ENCODE measurements at regions not wholly inside any gene's neighbourhood (a gene's known extent, or its start where the extent isn't known, plus 50 kb on each side); places are given as distances from the start of the nearest gene placed in this dataset.
"Not testable (repeated sequence)": the region's sequence is repeated elsewhere in the genome, so short reads cannot be mapped to it uniquely, and the experiment has no call there.

- not testable (repeated sequence) for H3K9me3 ChIP-seq (ENCODE audit: control insufficient read depth, low read length); H3K36me3 ChIP-seq (ENCODE audit: control insufficient read depth, insufficient read depth, low read length, severe bottlenecking); H3K27me3 ChIP-seq (replicated peaks; ENCODE audit: control insufficient read depth, insufficient read depth, low read length); H3K4me1 ChIP-seq (ENCODE audit: control insufficient read depth, insufficient read depth, low read length); DNase-seq (ENCODE audit: low read depth); H3K9ac ChIP-seq (ENCODE audit: low read length); H3K4me3 ChIP-seq (ENCODE audit: low read length)
These were observed 63.8 kb downstream of the SPANXA1 start for GRCh38 chrX:141520750-141521149.

- H3K9me3 ChIP-seq (ENCODE audit: control insufficient read depth, low read length); H3K9ac ChIP-seq (ENCODE audit: low read length); H3K4me1 ChIP-seq (ENCODE audit: control insufficient read depth, insufficient read depth, low read length); H3K27me3 ChIP-seq (replicated peaks; ENCODE audit: control insufficient read depth, insufficient read depth, low read length); H3K36me3 ChIP-seq (ENCODE audit: control insufficient read depth, insufficient read depth, low read length, severe bottlenecking); H3K4me3 ChIP-seq (ENCODE audit: low read length); DNase-seq (ENCODE audit: low read depth): not testable (repeated sequence)
These were observed 108.8 kb downstream of the SPANXA1 start for GRCh38 chrX:141475788-141476187.

- H3K9me3 ChIP-seq (ENCODE audit: control insufficient read depth, low read length): no peaks in the 10 kb centered on the region
- no peak overlapping the region for H3K4me3 ChIP-seq (ENCODE audit: low read length)
- no peaks in the 10 kb centered on the region for H3K27me3 ChIP-seq (replicated peaks; ENCODE audit: control insufficient read depth, insufficient read depth, low read length)
- H3K4me1 ChIP-seq (ENCODE audit: control insufficient read depth, insufficient read depth, low read length): peaks cover 14% of the 10 kb centered on the region
- peak overlapping the region; percentile 66 for H3K9ac ChIP-seq (ENCODE audit: low read length)
- H3K36me3 ChIP-seq (ENCODE audit: control insufficient read depth, insufficient read depth, low read length, severe bottlenecking): no peaks in the 10 kb centered on the region
- DNase-seq (ENCODE audit: low read depth): peak; percentile 8
These were observed 115.1 kb downstream of the SPANXA1 start for GRCh38 chrX:141469469-141469868.

GRCh38 chrX:141468940-141469339 is 115.6 kb downstream of the SPANXA1 start:
- peak; percentile 47 for DNase-seq (ENCODE audit: low read depth)
- H3K36me3 ChIP-seq (ENCODE audit: control insufficient read depth, insufficient read depth, low read length, severe bottlenecking): no peaks in the 10 kb centered on the region
- peaks cover 14% of the 10 kb centered on the region for H3K4me1 ChIP-seq (ENCODE audit: control insufficient read depth, insufficient read depth, low read length)
- no peaks in the 10 kb centered on the region for H3K27me3 ChIP-seq (replicated peaks; ENCODE audit: control insufficient read depth, insufficient read depth, low read length)
- H3K9me3 ChIP-seq (ENCODE audit: control insufficient read depth, low read length): no peaks in the 10 kb centered on the region
- peak overlapping the region; percentile 66 for H3K9ac ChIP-seq (ENCODE audit: low read length)
- H3K4me3 ChIP-seq (ENCODE audit: low read length): no peak overlapping the region

- no peak for DNase-seq (ENCODE audit: low read depth)
- H3K9me3 ChIP-seq (ENCODE audit: control insufficient read depth, low read length): no peaks in the 10 kb centered on the region
- H3K9ac ChIP-seq (ENCODE audit: low read length): no peak overlapping the region
- peaks cover 14% of the 10 kb centered on the region for H3K4me1 ChIP-seq (ENCODE audit: control insufficient read depth, insufficient read depth, low read length)
- H3K4me3 ChIP-seq (ENCODE audit: low read length): no peak overlapping the region
- H3K27me3 ChIP-seq (replicated peaks; ENCODE audit: control insufficient read depth, insufficient read depth, low read length): no peaks in the 10 kb centered on the region
- no peaks in the 10 kb centered on the region for H3K36me3 ChIP-seq (ENCODE audit: control insufficient read depth, insufficient read depth, low read length, severe bottlenecking)
These were observed 117.1 kb downstream of the SPANXA1 start for GRCh38 chrX:141467442-141467841.

- H3K4me3 ChIP-seq (ENCODE audit: low read length): no peak overlapping the region
- H3K27me3 ChIP-seq (replicated peaks; ENCODE audit: control insufficient read depth, insufficient read depth, low read length): no peaks in the 10 kb centered on the region
- H3K9ac ChIP-seq (ENCODE audit: low read length): no peak overlapping the region
- H3K36me3 ChIP-seq (ENCODE audit: control insufficient read depth, insufficient read depth, low read length, severe bottlenecking): no peaks in the 10 kb centered on the region
- H3K9me3 ChIP-seq (ENCODE audit: control insufficient read depth, low read length): no peaks in the 10 kb centered on the region
- no peak for DNase-seq (ENCODE audit: low read depth)
- no peaks in the 10 kb centered on the region for H3K4me1 ChIP-seq (ENCODE audit: control insufficient read depth, insufficient read depth, low read length)
These were observed 129.4 kb downstream of the SPANXA1 start for GRCh38 chrX:141455103-141455502.

GRCh38 chrX:141443922-141444321 is 140.6 kb downstream of the SPANXA1 start:
- no peaks in the 10 kb centered on the region for H3K4me1 ChIP-seq (ENCODE audit: control insufficient read depth, insufficient read depth, low read length)
- H3K9ac ChIP-seq (ENCODE audit: low read length): no peak overlapping the region
- peaks cover 10% of the 10 kb centered on the region for H3K9me3 ChIP-seq (ENCODE audit: control insufficient read depth, low read length)
- DNase-seq (ENCODE audit: low read depth): no peak
- no peaks in the 10 kb centered on the region for H3K36me3 ChIP-seq (ENCODE audit: control insufficient read depth, insufficient read depth, low read length, severe bottlenecking)
- no peak overlapping the region for H3K4me3 ChIP-seq (ENCODE audit: low read length)
- H3K27me3 ChIP-seq (replicated peaks; ENCODE audit: control insufficient read depth, insufficient read depth, low read length): no peaks in the 10 kb centered on the region

GRCh38 chrX:141439651-141440050 is 144.9 kb downstream of the SPANXA1 start:
- Histone ChIP-seq H3K9ac (ENCODE audit: low read length) (no peak overlapping the region), H3K4me3 (ENCODE audit: low read length) (no peak overlapping the region), H3K27me3 (replicated peaks; ENCODE audit: control insufficient read depth, insufficient read depth, low read length) (no peaks in the 10 kb centered on the region), H3K36me3 (ENCODE audit: control insufficient read depth, insufficient read depth, low read length, severe bottlenecking) (no peaks in the 10 kb centered on the region), H3K9me3 (ENCODE audit: control insufficient read depth, low read length) (no peaks in the 10 kb centered on the region), H3K4me1 (ENCODE audit: control insufficient read depth, insufficient read depth, low read length) (no peaks in the 10 kb centered on the region)
- peak; percentile 11 for DNase-seq (ENCODE audit: low read depth)

GRCh38 chrX:141415889-141416288 is 168.6 kb downstream of the SPANXA1 start:
- Histone ChIP-seq H3K9me3 (ENCODE audit: control insufficient read depth, low read length) (no peaks in the 10 kb centered on the region), H3K27me3 (replicated peaks; ENCODE audit: control insufficient read depth, insufficient read depth, low read length) (no peaks in the 10 kb centered on the region), H3K4me3 (ENCODE audit: low read length) (no peak overlapping the region), H3K9ac (ENCODE audit: low read length) (no peak overlapping the region), H3K4me1 (ENCODE audit: control insufficient read depth, insufficient read depth, low read length) (no peaks in the 10 kb centered on the region), H3K36me3 (ENCODE audit: control insufficient read depth, insufficient read depth, low read length, severe bottlenecking) (no peaks in the 10 kb centered on the region)
- no peak for DNase-seq (ENCODE audit: low read depth)

- H3K9me3 ChIP-seq (ENCODE audit: control insufficient read depth, low read length): no peaks in the 10 kb centered on the region
- no peak overlapping the region for H3K9ac ChIP-seq (ENCODE audit: low read length)
- no peaks in the 10 kb centered on the region for H3K36me3 ChIP-seq (ENCODE audit: control insufficient read depth, insufficient read depth, low read length, severe bottlenecking)
- peaks cover 11% of the 10 kb centered on the region for H3K4me1 ChIP-seq (ENCODE audit: control insufficient read depth, insufficient read depth, low read length)
- peak; percentile 46 for DNase-seq (ENCODE audit: low read depth)
- H3K4me3 ChIP-seq (ENCODE audit: low read length): no peak overlapping the region
- no peaks in the 10 kb centered on the region for H3K27me3 ChIP-seq (replicated peaks; ENCODE audit: control insufficient read depth, insufficient read depth, low read length)
These were observed 163.7 kb upstream of the SPANXC start for GRCh38 chrX:141405853-141406492.

- Histone ChIP-seq H3K27me3 (replicated peaks; ENCODE audit: control insufficient read depth, insufficient read depth, low read length) (no peaks in the 10 kb centered on the region), H3K9ac (ENCODE audit: low read length) (no peak overlapping the region), H3K9me3 (ENCODE audit: control insufficient read depth, low read length) (no peaks in the 10 kb centered on the region), H3K36me3 (ENCODE audit: control insufficient read depth, insufficient read depth, low read length, severe bottlenecking) (no peaks in the 10 kb centered on the region), H3K4me3 (ENCODE audit: low read length) (no peak overlapping the region), H3K4me1 (ENCODE audit: control insufficient read depth, insufficient read depth, low read length) (peaks cover 11% of the 10 kb centered on the region)
- peak; percentile 19 for DNase-seq (ENCODE audit: low read depth)
These were observed 163.2 kb upstream of the SPANXC start for GRCh38 chrX:141405486-141405852.

Data from adipocyte (in vitro differentiated cells).